DMS53 treated with DMSO at 0.1 percent for 48 hours (cell line): ENCODE measurements at regions not wholly inside any gene's neighbourhood (a gene's known extent, or its start where the extent isn't known, plus 50 kb on each side); places are given as distances from the start of the nearest gene placed in this dataset.
"Not testable (repeated sequence)": the region's sequence is repeated elsewhere in the genome, so short reads cannot be mapped to it uniquely, and the experiment has no call there.

Experiments
- DNase-seq: peaks from one replicate; lab custom pipeline; 2025; ENCODE audit not compliant: unreplicated experiment; lab: John Stamatoyannopoulos, UW

DNA sequence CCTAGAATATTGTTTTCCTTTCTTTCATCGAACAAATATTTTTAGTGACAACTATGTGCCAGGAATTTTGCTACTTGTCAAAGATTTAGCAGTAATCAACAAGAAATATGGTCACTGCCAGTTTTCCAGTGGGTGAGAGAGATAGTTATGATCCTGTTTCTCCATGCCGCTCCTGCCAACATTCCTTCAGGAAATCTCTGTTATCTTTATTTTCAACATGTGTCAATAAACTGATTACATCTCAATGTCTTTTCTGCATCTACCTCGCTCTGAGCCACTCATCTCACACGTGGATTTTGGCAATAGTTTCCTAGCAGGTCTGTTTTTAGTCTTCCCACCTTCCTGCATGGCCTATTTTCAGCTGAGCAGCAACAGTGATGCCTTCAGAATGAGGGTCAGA is 650.0 kb upstream of the STXBP6 start:
- DNase-seq, result no peak

DNA sequence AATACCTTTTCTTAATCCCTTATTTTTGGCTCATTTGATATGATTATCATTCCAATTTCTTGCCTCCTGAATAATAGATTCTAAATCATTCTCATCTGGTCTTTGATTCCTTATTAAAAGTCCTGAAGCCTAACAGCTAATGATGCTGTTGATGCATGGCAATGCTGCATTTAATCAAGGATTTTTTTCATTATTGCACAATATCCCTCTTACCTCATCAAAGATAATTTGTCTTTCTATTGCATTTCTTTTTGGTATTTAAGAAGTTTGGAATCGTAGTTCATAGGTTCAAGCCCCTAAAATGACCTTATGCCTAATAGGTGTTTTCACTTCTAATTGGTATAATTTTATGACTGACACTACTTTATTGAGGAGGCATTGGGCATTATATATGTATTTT is 648.2 kb upstream of the STXBP6 start:
- no peak for DNase-seq

DNA sequence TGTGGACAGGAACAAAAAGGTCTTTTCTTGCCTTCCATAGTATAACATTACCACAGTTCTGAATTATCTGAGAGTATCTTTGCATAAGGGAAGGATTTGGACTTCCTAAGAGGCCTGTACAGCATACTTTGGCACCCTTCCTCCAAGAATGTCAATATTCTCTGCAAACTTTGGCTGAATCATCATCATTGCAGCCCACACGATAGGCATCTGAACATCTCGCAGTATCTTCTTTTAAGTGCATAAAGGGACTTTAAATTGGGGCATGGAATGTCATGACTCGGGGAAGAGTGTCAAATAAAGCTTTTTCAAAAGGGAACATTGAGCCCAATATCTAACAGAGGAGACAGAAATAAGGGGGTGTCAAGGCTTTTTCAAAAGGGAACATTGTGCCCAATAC is 646.2 kb upstream of the STXBP6 start:
- no peak for DNase-seq

DNA sequence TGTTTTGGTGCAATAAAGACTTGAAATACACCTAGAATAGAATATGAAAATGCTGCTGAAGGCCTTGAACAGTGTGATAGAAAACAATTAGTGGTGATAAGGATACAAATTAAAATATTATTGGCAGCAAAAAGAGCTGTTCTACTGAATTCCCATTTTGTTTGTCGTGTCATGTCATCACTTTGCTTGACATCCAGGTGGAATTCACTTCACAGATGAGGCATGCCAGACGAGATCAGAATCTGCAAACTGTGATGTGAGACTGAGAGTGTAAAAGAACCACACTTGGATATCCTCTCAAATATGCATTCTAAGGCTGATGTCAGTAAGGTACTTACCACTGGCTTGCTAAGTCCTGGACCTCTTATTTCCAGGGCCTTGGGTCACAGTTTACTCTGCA is 635.1 kb upstream of the STXBP6 start:
- no peak for DNase-seq

DNA sequence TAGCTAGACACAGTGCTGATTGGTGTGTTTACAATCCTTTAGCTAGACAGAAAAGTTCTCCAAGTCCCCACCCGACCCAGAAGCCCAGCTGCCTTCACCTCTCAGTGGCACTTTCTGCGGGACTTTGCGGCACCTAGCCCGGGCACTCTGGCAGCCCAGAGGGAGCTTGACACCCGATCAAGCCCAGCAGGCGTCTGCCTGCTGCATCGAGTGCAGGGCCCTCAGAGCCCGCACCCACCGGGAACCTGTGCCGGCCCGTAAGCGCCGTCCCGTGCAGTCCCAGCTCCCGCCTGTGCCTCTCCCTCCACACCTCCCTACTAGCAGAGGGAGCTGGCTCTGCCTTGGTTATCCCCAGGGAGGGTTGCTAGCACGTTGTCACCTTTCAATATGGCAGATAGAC is 631.0 kb upstream of the STXBP6 start:
- DNase-seq, result no peak

DNA sequence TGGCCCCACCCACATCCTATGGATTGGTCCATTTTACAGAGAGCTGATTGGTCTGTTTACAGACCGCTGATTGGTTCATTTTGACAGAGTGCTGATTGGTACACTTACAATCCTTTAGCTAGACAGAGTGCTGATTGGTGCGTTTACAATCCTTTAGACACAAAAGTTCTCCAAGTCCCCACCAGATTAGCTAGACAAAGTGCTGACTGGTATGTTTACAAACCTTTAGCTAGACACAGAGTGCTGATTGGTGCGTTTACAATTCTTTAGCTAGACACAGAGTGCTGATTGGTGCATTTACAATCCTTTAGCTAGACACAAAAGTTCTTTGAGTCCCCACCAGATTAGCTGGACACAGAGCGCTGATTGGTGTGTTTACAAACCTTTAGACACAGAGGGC is 630.6 kb upstream of the STXBP6 start:
- DNase-seq, result not testable (repeated sequence)

DNA sequence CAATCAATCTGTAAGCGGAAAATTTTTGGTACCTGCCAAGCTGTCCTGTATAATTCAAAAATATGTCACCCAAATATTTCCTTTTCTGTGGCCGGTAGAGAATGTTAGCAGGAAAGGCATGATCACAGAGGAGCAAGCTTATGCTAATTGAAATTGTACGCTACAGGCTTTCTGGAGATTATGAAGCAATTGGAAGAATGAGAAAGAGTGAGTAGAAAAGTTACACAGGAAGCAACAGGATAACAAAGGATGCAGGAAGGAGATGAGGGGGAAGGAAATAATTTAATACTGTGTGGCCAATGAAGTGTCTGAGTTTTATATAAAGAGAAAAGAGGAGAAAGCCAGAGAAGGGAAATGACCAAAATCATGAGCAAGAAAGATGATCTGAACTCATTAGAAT is 627.2 kb upstream of the STXBP6 start:
- DNase-seq, result no peak

DNA sequence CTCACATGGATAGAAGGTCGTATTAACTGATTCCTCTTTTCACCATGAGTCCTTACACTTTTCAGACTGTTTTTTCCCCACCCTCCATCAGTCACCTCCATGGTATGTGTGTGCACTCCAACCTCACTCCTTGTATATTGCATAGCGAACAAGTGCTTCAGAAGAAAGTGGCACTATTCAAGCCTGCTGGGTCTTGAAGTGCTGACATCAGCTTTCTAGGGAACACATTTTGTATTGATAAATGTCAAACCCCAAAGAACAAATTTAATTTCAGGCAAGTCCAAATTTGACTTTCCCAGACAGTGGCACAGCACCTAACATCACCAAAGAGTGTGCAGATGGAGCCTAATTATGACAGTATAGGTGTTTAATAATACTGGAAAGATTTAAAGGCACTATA is 617.4 kb upstream of the STXBP6 start:
- DNase-seq, result no peak

DNA sequence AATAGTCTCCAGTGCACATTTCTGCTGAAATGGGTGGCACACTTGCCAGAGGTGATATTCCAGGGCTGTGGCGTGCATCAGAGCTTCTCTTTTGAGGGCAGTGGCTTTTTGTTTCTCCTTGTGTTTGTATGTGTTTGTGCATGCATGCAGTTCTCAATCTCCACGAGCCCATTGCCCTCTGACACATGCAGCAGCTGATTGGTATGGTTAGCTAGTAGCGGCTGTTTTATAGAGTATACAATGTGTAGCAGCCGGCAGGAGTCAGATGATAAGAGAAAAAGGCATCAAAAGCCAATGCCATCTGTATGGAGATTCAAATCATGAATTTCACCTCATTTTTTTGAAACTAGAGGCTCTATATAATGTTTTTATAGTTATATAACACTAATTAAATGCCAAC is 616.9 kb upstream of the STXBP6 start:
- no peak for DNase-seq

DNA sequence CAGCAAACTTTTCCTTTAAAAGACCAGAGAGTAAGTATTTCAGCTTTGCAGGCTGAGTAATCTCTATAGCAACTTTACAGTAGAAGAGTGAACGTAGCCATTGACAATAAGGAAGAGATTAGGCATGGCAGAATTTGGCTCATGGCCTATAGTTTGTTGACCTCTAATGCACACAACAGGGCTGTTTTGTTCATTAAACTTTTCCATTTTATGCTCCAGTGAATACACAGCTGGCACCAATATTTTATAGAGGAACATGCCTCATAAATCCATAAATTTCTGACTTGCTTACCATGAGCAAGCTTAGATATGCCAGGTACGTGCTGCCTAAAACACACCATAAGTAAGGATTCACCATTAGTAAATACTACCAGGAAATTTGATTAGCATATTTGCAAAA is 609.0 kb upstream of the STXBP6 start:
- DNase-seq, result no peak

DNA sequence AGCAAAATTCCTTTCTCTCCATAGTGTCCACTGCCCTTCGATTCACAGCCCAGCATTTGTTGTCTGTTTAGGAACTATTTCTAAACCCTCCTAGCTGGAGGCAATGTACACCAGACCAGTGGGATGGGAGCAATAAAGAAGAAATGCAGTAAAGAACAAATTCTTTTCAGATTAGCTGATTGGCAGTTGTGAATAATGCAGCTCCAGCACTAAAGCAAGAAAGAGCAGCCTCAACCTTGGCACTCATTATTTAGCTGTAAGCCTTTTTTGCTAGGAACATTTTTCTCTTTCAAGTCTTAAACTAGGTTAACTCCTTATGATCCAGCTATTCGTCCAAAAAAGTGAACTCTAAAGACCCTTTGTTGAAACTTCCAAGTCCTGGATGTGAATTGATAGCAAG is 580.5 kb upstream of the STXBP6 start:
- no peak for DNase-seq

DNA sequence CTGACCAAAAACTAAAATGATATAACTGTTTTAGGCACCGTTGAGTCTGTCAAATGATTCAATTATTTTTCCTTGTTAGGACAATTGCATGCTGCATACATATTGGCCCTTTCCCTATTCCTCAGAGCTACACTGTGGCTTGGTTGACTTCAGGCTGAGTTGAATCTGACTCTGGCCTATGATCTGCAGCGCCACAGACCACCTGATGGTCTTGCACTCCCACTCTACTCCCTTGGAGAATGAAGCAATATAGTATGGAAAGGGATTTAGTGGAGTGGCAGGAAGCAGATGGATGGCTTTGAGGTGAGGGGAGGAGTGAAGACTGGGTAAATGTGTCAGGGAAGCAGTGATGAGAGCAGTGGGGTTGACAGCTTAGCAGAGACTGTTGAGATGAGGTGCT is 579.0 kb upstream of the STXBP6 start:
- no peak for DNase-seq

DNA sequence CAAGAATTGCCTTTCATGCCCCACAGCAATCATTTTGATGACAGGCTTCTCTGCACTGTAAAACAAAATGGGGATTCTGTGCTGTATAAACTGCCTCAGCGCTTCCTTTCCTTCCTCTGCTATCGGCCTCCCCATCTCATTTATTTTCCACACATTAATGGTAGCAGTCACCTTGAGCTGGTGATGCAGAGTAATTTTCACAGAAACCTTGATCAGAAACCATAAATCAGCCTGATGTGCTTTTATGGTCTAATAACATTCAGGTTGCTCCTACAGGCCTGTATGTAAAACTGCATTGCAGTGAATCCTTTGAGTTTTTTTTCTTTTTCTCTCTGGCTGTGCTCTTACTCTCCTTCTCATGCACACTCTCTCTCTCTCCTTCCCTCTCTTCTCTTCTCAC is 578.4 kb upstream of the STXBP6 start:
- DNase-seq, result no peak

DNA sequence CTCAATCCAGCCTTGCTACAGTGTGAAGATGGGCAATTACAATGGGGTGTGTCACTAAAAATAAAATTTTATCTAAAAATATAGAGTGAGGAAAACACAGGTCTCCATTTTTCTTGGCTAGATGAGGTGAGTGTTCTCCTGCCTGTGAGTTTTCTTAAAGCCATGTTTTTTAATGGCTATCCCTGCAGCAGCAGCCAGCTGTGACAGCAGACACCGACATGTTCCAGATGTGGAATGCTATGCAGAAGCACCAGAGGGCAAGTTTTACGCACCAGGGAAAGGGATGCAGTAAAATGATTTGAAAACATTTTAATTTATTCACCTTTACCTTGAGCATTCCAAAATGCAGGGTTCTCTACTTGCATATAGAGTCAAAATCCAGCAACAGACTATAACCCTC is 577.0 kb upstream of the STXBP6 start:
- DNase-seq, result no peak

DNA sequence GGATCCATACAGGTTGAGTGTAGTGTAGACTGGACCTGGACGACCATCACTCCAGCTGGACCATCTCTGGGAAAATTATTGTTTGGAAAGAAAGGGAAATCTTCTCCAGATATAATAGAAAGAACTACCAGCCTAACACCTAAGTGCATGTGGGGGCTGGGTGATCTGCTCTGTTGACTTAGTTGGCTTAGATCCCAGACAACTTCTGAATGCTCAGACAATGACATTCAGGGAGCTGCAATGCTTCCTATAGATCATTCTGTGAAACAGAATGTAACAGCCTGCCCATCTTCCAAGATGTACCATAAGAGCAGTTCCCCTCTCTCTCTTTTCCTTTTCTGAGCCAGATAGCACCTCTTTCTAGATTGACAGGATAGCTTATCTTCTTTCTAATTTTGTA is 572.8 kb upstream of the STXBP6 start:
- peak; percentile 65 for DNase-seq

DNA sequence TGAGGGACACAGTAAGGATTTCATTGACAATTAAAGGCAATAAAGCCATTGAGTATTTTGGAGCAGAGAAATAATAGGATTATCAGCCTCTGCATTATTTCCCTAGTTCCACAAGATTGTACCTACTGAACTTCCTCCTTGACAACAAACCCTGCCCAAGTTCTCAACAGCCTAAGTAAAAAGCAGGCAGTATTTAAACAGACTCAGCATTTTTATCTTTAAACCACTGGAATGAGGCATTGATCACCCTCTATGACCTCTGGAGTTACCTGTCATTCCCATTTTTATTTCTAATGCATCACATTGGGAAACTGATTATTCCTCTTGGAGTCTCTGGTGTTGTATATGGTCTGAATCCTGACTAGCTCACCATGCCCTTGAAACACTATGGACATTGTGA is 570.6 kb upstream of the STXBP6 start:
- DNase-seq, result no peak

DNA sequence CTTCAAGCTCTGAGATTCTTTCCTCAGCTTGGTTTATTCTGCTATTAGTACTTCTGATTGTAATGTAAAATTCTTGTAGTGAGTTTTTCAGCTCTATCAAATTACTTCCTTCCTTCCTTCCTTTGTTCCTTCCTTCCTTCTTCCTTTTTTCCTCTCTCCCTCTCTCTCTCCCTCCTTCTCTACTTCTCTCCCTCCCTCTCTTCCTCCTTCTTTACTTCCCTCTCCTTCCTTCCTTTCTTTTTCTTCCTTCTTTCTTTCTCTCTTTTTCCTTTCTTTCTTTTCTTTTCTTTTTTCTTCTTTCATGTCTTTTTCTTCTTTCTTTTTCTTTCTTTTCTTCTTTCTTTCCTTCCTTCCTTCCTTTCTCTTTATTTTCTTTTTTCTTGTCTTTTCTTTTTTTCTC is 565.2 kb upstream of the STXBP6 start:
- no peak for DNase-seq

DNA sequence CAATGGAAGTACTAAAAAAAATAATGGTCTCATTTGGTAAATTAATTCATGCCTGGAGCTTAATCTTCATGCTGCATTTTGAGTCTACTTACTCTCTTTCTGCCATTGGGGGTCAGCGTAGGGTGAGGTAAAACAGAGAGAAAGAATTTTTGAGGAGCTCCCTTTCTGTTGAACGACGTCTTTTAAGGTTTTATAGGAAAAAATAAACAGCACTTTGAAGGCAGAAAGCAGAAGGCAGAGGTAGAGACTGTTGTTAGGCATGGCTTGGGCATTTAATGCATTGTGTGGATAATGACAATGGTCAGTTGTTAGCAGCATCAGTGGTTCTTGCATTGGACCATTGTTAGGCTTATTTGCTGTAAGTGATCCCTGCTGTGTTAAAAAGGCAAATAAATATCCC is 557.2 kb upstream of the STXBP6 start:
- no peak for DNase-seq

DNA sequence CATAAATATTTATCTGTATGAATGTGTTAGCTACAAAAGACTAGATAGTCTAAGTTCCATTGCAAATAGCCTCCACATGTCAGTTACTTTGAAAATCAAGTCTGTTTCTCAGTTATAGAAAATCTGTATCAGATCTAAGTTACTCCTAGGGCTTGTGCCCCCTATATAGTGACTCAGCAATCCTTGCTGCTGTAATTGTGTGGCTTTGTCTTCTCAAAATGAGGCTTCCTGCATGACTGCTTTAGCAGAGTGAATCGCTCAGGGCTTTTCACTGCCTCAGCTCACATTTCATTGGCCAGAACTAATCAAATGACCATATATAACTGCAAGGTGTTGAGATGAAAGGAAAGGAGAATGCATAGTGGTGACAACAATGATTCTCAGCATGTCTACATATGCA is 552.2 kb upstream of the STXBP6 start:
- DNase-seq, result no peak

DNA sequence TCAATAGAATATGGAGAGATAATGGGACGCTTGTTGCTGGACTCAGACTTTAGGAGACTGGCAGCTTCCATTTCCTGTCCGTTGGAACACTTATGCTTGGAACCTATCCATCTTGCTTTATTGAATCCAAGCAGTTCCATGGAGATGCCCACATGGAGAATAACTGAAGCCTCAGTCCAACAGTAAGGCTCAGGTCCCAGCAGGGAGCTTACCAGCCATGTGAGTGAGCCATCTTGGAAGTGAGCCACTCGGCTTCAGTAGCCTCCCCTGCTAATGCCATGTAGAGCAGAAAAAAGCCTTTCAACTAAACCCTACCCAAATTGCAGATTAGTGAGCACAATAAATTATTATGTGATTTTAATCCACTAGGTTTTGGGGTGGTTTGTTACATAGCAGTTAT is 538.8 kb upstream of the STXBP6 start:
- DNase-seq, result no peak

DNA sequence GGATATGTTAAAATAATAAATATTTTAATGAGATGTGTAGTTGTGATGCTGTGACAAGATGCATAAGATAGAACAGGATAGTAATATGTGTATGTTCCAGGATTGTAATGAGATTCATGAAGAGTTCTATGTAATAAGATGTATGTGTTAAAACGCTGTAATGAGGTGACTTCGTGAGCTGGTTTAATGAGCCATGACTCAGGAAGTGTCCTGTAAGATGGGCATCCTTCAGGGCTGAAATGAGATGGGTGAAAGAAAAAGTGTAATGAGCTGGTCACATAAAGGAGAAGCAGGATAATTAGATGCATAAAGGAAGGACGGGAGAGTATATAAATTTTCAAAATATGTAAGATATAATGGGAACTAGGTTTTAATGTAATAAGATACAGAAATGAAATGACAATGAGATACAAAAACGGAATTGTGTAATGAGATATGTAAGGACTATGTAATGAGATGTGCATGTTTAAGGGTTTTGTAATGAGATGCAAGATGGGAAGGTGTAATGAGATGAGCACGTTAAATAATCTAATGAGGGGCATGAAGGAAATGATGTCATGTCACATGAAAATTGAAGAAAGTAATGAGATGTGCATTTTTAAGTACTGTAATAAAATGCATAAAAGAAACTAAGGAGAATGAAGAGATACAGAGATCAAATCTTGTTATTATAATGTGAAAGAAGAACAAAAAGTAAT is 524.8 kb upstream of the STXBP6 start:
- DNase-seq, result no peak

DNA sequence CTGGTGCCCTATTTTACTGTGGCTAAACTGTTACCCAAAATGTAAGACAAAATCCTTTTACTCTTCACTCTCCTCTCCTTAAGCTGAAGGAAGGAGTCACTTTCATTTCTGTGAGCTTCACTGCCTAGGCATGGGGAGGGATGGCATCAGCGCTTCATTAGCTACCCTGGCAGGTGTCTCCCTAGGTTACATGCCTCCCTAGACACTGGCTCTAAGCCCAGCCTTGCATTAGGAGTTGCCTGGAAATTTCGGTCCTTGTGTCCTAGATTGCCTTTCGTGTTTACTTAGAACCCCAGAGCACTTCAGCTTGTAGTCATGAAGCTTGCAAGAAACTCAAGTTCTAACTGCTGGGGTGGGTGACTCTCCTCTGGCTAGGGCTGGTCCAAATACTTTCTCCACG is 520.5 kb upstream of the STXBP6 start:
- no peak for DNase-seq

DNA sequence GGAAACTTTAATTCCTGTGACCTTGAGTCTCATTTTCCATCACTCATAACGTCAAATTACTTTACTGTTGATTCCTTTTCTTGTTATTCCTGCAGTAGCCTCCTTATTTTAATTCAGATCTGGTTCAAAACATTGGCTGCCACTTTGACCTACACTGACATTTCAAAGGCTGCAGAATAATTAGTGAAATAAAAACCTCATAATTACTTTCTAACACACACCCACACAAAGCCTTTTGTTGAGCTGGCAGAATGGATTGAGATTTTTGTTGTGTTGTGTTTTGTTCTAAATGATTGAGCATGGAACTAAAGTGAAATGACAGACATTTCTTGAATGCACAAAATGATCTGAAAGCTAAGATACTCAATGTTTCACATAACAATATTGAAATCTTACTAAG is 507.5 kb upstream of the STXBP6 start:
- no peak for DNase-seq

DNA sequence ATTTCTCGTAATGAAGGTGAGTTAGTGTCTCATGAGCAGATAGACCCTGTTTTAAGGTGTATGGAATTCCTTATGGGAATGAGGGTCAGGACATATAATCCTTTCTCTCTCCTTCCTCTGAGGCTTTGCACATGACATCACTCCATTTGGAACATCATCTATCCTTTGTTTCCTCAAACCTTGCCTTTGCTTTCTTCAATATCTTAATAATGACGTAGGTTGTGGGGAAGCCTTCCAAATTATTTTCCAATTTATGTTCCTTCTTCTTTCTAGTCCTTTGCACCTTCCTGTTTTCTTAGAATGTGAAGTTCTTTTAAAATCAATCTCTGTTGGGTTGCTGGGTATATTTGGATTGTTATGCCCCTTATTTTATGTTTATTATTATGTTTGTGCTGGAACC is 502.9 kb upstream of the STXBP6 start:
- DNase-seq, result no peak
